AG09309 (cell line): ENCODE measurements at regions not wholly inside any gene's neighbourhood (a gene's known extent, or its start where the extent isn't known, plus 50 kb on each side); places are given as distances from the start of the nearest gene placed in this dataset.
A peak's percentile ranks its signal among the peaks of the same experiment; 100 is the strongest.

Experiments
- DNase-seq: peaks from one replicate; pipeline ENCODE4 v3.0.0-alpha.2; 2010; ENCODE audit warnings: low read depth
- H3K4me3 ChIP-seq: 2 replicates; pipeline ENCODE4 v1.5.1; 2011; ENCODE audit warnings: mild to moderate bottlenecking, low read depth, low read length, moderate library complexity; ENCODE audit not compliant: control insufficient read depth
- CTCF ChIP-seq: IDR thresholded peaks from 2 replicates; pipeline ENCODE4 v1.5.1; 2011; ENCODE audit warnings: mild to moderate bottlenecking, low read depth, low read length, inconsistent platforms; ENCODE audit not compliant: insufficient read depth, control insufficient read depth; ENCODE audit errors: missing control alignments

DNA sequence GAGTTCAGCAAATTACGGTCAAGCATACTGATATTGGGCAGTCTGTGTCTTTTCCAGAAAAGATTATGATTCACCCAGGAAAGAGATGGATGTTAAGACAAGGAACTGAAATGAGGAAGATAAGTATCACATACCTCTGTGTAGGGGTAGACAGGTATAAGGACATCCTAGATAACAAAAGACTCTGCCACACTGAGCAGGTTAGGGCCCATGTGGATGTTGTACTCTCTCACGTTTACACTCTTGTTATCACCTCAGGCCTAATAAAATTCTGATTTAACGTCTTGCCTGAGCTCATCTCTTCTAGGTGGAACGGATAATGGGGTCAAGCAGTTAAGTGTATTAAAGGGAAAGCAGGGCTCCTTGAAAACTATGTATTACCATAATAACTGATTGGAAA is 2480.8 kb downstream of the PCDH9 start:
- no peak for TF ChIP-seq CTCF
- H3K4me3 ChIP-seq: no peak overlapping the region
- DNase-seq: no peak

DNA sequence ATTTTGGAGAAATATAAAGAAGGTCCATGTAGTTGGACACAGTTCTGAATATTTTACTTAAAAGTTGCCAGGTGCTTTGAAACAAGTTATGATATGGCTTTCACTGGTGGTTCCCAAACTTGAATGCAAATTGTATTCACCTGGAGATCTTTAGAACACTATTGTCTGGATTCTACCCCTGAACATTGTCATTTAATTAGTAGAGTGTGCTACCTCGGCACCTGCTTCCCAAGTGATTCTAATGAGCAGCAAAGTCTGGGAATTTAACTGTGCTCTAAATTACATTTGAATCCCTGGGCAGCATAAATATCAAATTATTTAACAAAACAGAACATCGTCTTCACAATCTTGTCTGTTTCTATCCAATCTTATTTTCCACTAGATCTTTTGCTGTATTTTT is 2483.3 kb downstream of the PCDH9 start:
- H3K4me3 ChIP-seq: no peak overlapping the region
- DNase-seq: no peak
- TF ChIP-seq CTCF: no peak

DNA sequence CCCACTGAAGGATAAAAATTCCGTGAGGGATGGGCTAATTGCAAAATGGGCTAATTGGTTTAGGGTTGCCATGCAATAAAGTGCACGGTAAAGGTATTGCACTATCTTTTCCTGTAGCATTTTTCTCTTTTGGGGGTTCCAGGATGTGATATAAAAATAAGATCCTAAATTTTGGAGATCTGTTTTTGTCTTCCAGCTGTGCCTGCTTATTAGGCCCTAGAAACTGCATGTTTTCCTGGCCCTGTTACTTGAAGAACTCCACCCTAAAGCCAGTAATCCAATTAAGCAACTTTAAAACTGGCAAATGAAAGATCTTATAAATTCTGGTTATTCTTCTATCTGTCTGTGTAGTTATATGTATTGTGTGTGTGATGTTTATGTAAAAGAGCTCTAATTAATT is 2489.6 kb downstream of the PCDH9 start:
- H3K4me3 ChIP-seq: no peak overlapping the region
- no peak for DNase-seq
- TF ChIP-seq CTCF: no peak

DNA sequence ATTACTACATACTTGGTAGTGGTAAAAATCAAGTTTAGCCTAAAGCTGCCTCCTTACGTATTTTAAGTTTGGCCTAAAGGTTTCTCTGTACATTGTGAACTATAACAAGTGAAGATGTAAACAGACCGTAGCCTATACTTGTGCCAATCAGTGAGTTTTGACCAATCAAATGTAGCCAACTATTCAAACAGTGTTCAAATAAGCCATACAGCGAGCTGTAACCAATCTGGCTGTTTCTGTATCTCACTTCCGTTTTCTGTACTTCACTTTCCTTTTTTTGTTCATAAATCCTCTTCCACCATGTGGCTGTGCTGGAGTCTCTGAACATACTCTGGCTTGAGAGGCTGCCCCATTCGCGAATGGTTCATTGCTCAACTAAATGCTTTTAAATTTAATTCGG is 2504.6 kb downstream of the PCDH9 start:
- TF ChIP-seq CTCF: no peak
- H3K4me3 ChIP-seq: no peak overlapping the region
- no peak for DNase-seq

DNA sequence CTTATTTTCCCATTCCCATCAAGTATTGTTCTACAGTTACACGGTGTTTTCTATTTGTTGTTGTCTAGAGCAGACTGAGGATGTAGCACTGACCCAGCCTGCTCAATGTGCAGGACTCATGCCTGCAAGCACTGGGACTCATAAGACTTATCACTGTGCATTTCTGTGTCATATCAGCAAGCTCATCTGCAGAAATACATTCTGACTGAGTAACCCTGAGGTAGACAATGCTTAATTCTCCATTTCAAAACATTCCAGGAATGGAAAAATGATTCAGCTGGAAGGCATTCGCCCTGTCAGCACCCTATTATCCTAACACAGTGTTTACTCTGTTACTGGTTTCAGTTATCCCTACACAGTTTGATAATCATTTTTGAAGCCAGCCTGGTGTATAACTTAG is 2506.4 kb downstream of the PCDH9 start:
- no peak overlapping the region for H3K4me3 ChIP-seq
- TF ChIP-seq CTCF: no peak
- peak; percentile 63 for DNase-seq

DNA sequence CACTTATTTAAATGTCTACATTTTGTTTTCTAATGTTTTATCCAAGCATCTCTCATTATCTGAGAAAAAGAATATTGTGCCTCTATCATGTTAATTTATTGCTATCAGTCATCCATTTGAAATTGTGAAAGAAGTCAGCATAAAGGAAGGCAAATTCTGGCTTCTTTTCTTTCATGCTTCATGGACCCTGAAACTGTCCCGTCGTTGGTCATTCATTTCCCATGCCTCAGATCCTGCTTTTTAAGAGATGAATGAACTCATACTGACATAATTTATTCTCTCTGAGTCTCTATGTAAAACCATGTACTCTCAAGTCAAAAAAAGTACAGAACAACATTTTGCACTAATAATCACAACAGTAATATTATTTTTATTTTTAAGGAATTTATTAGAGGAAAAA is 2512.0 kb downstream of the PCDH9 start:
- TF ChIP-seq CTCF: no peak
- DNase-seq: no peak

GRCh38 chr13:64716936-64717335 is 2513.2 kb downstream of the PCDH9 start:
- no peak for TF ChIP-seq CTCF
- H3K4me3 ChIP-seq: no peak overlapping the region
- no peak for DNase-seq

More for the DNA sequence above, 2512.0 kb downstream of the PCDH9 start:
- no peak overlapping the region for H3K4me3 ChIP-seq
